ENCODE measurements at regions not wholly inside any gene's neighbourhood (a gene's known extent, or its start where the extent isn't known, plus 50 kb on each side); places are given as distances from the start of the nearest gene placed in this dataset.
A peak's percentile ranks its signal among the peaks of the same experiment; 100 is the strongest.

DNA sequence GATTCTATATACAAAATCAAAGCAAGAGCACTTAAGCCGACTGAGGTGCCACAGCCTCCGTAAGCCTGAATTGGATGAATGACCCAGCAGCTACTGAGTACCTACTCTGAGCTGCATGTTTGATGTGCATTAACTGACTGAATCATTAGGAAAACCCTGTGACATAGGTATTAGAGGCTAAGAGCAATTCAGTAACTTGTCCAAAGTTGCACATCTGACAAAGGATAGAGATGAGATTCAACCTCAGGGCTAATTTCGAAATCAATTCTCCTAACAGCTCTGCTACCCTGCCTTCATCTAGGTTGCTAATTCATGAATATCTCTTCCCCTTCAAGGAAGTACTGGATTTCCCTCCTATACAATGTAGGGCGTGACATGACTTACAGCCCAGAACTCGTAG lies 89.1 kb upstream of the GLIS3 start:
- Histone ChIP-seq H3K4me3 (no peak overlapping the region), H3K27me3 (no peaks in the 10 kb centered on the region), H3K4me1 (no peaks in the 10 kb centered on the region), H3K36me3 (no peaks in the 10 kb centered on the region), H3K27ac (no peak overlapping the region), H3K9me3 (no peaks in the 10 kb centered on the region)
- ATAC-seq: no peak
- no peak for DNase-seq
- 83 to 85% methylated on average over 5 of the region's 5 CpGs for WGBS, 2 donors
- intact Hi-C loops (cut with DNase I): loop anchor here in 4 of 10 donors (10.0 kb wide), 4 partner anchors 96 to 356 kb away; partner anchors contain the start of gene AK3 (in 3 of the 4)
- TF ChIP-seq, protein P1, sequence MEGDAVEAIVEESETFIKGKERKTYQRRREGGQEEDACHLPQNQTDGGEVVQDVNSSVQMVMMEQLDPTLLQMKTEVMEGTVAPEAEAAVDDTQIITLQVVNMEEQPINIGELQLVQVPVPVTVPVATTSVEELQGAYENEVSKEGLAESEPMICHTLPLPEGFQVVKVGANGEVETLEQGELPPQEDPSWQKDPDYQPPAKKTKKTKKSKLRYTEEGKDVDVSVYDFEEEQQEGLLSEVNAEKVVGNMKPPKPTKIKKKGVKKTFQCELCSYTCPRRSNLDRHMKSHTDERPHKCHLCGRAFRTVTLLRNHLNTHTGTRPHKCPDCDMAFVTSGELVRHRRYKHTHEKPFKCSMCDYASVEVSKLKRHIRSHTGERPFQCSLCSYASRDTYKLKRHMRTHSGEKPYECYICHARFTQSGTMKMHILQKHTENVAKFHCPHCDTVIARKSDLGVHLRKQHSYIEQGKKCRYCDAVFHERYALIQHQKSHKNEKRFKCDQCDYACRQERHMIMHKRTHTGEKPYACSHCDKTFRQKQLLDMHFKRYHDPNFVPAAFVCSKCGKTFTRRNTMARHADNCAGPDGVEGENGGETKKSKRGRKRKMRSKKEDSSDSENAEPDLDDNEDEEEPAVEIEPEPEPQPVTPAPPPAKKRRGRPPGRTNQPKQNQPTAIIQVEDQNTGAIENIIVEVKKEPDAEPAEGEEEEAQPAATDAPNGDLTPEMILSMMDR (IDR thresholded peaks at IDR 0.05): no peak

DNA sequence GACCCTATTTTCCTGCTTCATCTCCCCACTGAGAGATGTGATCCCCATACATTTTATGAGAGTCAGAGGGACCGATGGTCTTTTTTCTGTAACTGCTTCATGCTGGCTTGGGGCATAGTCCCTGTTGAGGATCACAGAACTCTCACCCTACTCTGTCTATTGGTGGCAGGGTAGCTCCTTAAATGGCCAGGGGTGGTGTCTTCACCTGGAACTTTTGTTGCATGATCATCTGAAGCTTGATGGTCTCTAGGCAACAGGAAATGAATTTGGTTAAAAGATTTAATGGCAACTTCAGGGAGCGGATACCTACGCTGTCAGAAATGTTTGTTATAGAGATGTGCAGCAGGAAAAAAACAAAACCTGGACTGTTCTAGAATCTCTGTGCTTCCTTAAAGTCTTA lies 87.0 kb upstream of the GLIS3 start:
- WGBS, 2 donors: 86 to 89% methylated on average over 3 of the region's 3 CpGs
- Histone ChIP-seq H3K36me3 (no peaks in the 10 kb centered on the region), H3K27me3 (no peaks in the 10 kb centered on the region), H3K9me3 (no peaks in the 10 kb centered on the region), H3K27ac (no peak overlapping the region), H3K4me1 (no peaks in the 10 kb centered on the region), H3K4me3 (no peak overlapping the region)
- no peak for ATAC-seq
- no peak for DNase-seq
- TF ChIP-seq, protein P1 (IDR thresholded peaks at IDR 0.05): no peak
- intact Hi-C loops (cut with DNase I): loop anchor here in 4 of 10 donors (10.0 kb wide), 4 partner anchors 98 to 358 kb away; partner anchors contain the start of gene AK3 (in 3 of the 4)

DNA sequence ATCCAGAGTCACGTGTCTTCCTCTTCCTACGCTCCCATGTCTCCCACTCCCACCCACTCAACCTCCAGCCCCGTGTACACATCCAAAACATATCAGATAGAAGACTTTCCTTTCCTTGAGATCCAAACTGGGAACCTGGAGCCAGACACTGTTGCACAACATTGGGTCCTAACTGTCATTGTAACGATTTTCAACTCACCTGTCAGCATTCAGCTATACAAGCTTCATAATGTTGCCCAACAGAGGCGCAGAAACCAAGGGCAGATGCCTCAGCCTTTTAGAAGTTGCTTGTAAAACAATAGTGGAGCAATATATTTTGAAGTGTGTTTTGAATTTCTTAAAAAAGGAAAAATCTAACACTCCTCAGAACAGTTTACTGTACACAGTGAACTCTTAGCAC lies 84.9 kb upstream of the GLIS3 start:
- H3K9me3 ChIP-seq: no peaks in the 10 kb centered on the region
- DNase-seq (no peak), ATAC-seq (no peak)
- TF ChIP-seq, protein P1 (IDR thresholded peaks at IDR 0.05): no peak
- no peak overlapping the region for H3K27ac ChIP-seq
- no peak overlapping the region for H3K4me3 ChIP-seq
- H3K27me3 ChIP-seq: peaks cover 0 to 3% (median 0%) of the 10 kb centered on the region in 7 donors
- no peaks in the 10 kb centered on the region for H3K4me1 ChIP-seq
- no peaks in the 10 kb centered on the region for H3K36me3 ChIP-seq
- WGBS, 2 donors: 59 to 76% methylated on average over 5 of the region's 5 CpGs
- intact Hi-C loops (cut with DNase I): loop anchor here in 8 of 10 donors (5.0 to 10.0 kb wide), 7 partner anchors 100 to 360 kb away; partner anchors contain the start of gene AK3 (in 3 of the 8)

DNA sequence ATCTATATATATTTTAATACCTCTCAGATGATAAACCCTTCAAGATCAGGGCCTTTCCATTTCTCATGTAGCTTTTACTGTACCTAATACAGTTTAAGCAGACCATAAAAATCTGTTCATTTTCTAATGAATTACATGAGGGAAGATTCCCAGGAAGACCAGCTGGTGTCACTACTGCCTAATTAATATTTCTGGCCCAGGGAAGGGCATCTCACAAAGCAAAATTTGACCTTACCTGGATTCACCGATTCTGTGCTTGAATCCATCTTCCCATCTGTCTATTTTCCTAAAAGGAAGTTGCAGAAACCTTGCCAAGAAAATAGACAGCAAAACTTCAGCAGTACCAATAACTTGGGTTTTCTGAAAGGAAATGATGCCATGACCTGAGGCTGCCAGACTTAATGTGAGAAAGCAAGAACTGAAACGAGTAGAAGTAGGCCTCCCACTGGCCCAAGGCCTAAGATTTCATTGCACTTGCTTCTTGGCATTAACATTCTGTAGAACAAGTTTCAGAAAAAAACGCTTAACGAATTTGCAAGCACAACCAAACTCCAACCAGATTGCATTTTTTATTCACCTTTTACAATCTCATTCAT lies 83.0 kb upstream of the GLIS3 start:
- ATAC-seq: peak in 3 of 8 donors; percentile 34 to 50 (median 47)
- intact Hi-C loops (cut with DNase I): loop anchor here in 9 of 10 donors (2.0 to 10.0 kb wide), 9 partner anchors 102 to 362 kb away; partner anchors contain the start of gene AK3 (in 3 of the 9)
- no peak overlapping the region for H3K4me3 ChIP-seq

More for the DNA sequence above, 83.0 kb upstream of the GLIS3 start:
- Histone ChIP-seq H3K27me3 (peaks cover 0 to 3% (median 0%) of the 10 kb centered on the region in 7 donors), H3K27ac (no peak overlapping the region), H3K36me3 (no peaks in the 10 kb centered on the region), H3K9me3 (no peaks in the 10 kb centered on the region), H3K4me1 (no peaks in the 10 kb centered on the region)
- 55 to 57% methylated on average over 4 of the region's 4 CpGs for WGBS, 2 donors
- TF ChIP-seq, protein P1 (IDR thresholded peaks at IDR 0.05): peak; percentile 12 to 75 (median 57)
- no peak for DNase-seq
